ENCODE measurements at regions not wholly inside any gene's neighbourhood (a gene's known extent, or its start where the extent isn't known, plus 50 kb on each side); places are given as distances from the start of the nearest gene placed in this dataset.

- TF ChIP-seq GATA2 (IDR thresholded peaks at IDR 0.05; ENCODE audit: low read depth, low read length) (no peak), GATA3 (IDR thresholded peaks at IDR 0.05; ENCODE audit: low read depth, low read length) (no peak)
Observed at GRCh38 chr2:58350484-58350883, 109.4 kb upstream of the FANCL start.
